ENCODE measurements at regions not wholly inside any gene's neighbourhood (a gene's known extent, or its start where the extent isn't known, plus 50 kb on each side); places are given as distances from the start of the nearest gene placed in this dataset.

- no peak for TF ChIP-seq CTCF (IDR thresholded peaks at IDR 0.05)
- TF ChIP-seq POLR2A (IDR thresholded peaks at IDR 0.05), result no peak
Observed at GRCh38 chr2:103383541-103383940, 621.7 kb downstream of the TMEM182 start.
